Inflammatory macrophage (primary cell): ENCODE measurements at regions not wholly inside any gene's neighbourhood (a gene's known extent, or its start where the extent isn't known, plus 50 kb on each side); places are given as distances from the start of the nearest gene placed in this dataset.
A peak's percentile ranks its signal among the peaks of the same experiment; 100 is the strongest.

Experiments used
- DNase-seq, 2 donors: peaks; one replicate each; pipeline ENCODE4 v3.0.0-alpha.2; 2020 to 2022

- DNase-seq, result no peak
Observed at GRCh38 chr4:14059006-14059405, 431.5 kb upstream of the BOD1L1 start.

GRCh38 chr4:14064984-14065383 is 437.5 kb upstream of the BOD1L1 start:
- DNase-seq, result no peak

GRCh38 chr4:14065406-14065805 is 437.9 kb upstream of the BOD1L1 start:
- DNase-seq, result no peak

GRCh38 chr4:14066979-14067378 is 439.5 kb upstream of the BOD1L1 start:
- DNase-seq, result no peak

GRCh38 chr4:14069886-14070285 is 442.4 kb upstream of the BOD1L1 start:
- no peak for DNase-seq

- DNase-seq, result no peak
Observed at GRCh38 chr4:14070289-14070880, 442.9 kb upstream of the BOD1L1 start.

GRCh38 chr4:14072506-14072905 is 445.0 kb upstream of the BOD1L1 start:
- no peak for DNase-seq

GRCh38 chr4:14076776-14077175 is 449.3 kb upstream of the BOD1L1 start:
- peak; percentile 40 to 50 for DNase-seq

- DNase-seq, result no peak
Observed at GRCh38 chr4:14078326-14078725, 450.8 kb upstream of the BOD1L1 start.

GRCh38 chr4:14079601-14080000 is 452.1 kb upstream of the BOD1L1 start:
- no peak for DNase-seq

- no peak for DNase-seq
Observed at GRCh38 chr4:14083150-14083549, 455.6 kb upstream of the BOD1L1 start.

GRCh38 chr4:14084598-14084997 is 457.1 kb upstream of the BOD1L1 start:
- no peak for DNase-seq

- no peak for DNase-seq
Observed at GRCh38 chr4:14087459-14087858, 459.9 kb upstream of the BOD1L1 start.

- DNase-seq, result no peak
Observed at GRCh38 chr4:14087921-14088320, 460.4 kb upstream of the BOD1L1 start.

- DNase-seq, result no peak
Observed at GRCh38 chr4:14091531-14091930, 464.0 kb upstream of the BOD1L1 start.

GRCh38 chr4:14091966-14092365 is 464.4 kb upstream of the BOD1L1 start:
- DNase-seq, result no peak

GRCh38 chr4:14092741-14093140 is 465.2 kb upstream of the BOD1L1 start:
- no peak for DNase-seq

GRCh38 chr4:14095831-14096230 is 468.3 kb upstream of the BOD1L1 start:
- no peak for DNase-seq

- DNase-seq, result no peak
Observed at GRCh38 chr4:14096396-14096965, 469.0 kb upstream of the BOD1L1 start.

GRCh38 chr4:14100349-14100748 is 472.8 kb upstream of the BOD1L1 start:
- no peak for DNase-seq

GRCh38 chr4:14110407-14110806 is 482.9 kb upstream of the BOD1L1 start:
- DNase-seq, result peak; percentile 5 to 43

- DNase-seq, result no peak
Observed at GRCh38 chr4:14111730-14112181, 484.2 kb upstream of the BOD1L1 start.

- no peak for DNase-seq
Observed at GRCh38 chr4:14115106-14115505, 487.6 kb upstream of the BOD1L1 start.

GRCh38 chr4:14117575-14118238 is 490.2 kb upstream of the BOD1L1 start:
- DNase-seq, result no peak
